Adipocyte (in vitro differentiated cells): ENCODE measurements at regions not wholly inside any gene's neighbourhood (a gene's known extent, or its start where the extent isn't known, plus 50 kb on each side); places are given as distances from the start of the nearest gene placed in this dataset.
A peak's percentile ranks its signal among the peaks of the same experiment; 100 is the strongest.

ENCODE experiments used
- DNase-seq: peaks from one replicate; pipeline ENCODE4 v3.0.0-alpha.2; 2015; ENCODE audit warnings: low read depth
- H3K27me3 ChIP-seq: replicated peaks from 2 replicates; pipeline ENCODE4 v1.7.0; 2013; ENCODE audit warnings: mild to moderate bottlenecking, low read length, moderate library complexity; ENCODE audit not compliant: control insufficient read depth, insufficient read depth
- H3K36me3 ChIP-seq: 2 replicates; pipeline ENCODE4 v1.7.0; 2013; ENCODE audit warnings: low read length, mild to moderate bottlenecking, moderate library complexity; ENCODE audit not compliant: control insufficient read depth, insufficient read depth, severe bottlenecking
- H3K4me1 ChIP-seq: 2 replicates; pipeline ENCODE4 v1.7.0; 2013; ENCODE audit warnings: mild to moderate bottlenecking, low read length, moderate library complexity; ENCODE audit not compliant: control insufficient read depth, insufficient read depth
- H3K4me3 ChIP-seq: 2 replicates; pipeline ENCODE4 v1.7.0; 2013; ENCODE audit warnings: mild to moderate bottlenecking, low read length, moderate library complexity
- H3K9ac ChIP-seq: 2 replicates; pipeline ENCODE4 v1.7.0; 2013; ENCODE audit warnings: mild to moderate bottlenecking, low read length, moderate library complexity
- H3K9me3 ChIP-seq: 2 replicates; pipeline ENCODE4 v1.7.0; 2013; ENCODE audit warnings: mild to moderate bottlenecking, low read length, moderate library complexity; ENCODE audit not compliant: control insufficient read depth

- Histone ChIP-seq H3K4me1 (no peaks in the 10 kb centered on the region), H3K36me3 (no peaks in the 10 kb centered on the region), H3K4me3 (no peak overlapping the region), H3K27me3 (peaks cover 31% of the 10 kb centered on the region), H3K9ac (no peak overlapping the region), H3K9me3 (peaks cover 13% of the 10 kb centered on the region)
- no peak for DNase-seq
Measured at GRCh38 chr11:11095831-11096723, 238.2 kb upstream of the ZBED5 start.

GRCh38 chr11:11090495-11090894 is 232.6 kb upstream of the ZBED5 start:
- Histone ChIP-seq H3K9me3 (peaks cover 23% of the 10 kb centered on the region), H3K4me1 (no peaks in the 10 kb centered on the region), H3K9ac (no peak overlapping the region), H3K4me3 (no peak overlapping the region), H3K36me3 (no peaks in the 10 kb centered on the region), H3K27me3 (peaks cover 2% of the 10 kb centered on the region)
- no peak for DNase-seq

DNA sequence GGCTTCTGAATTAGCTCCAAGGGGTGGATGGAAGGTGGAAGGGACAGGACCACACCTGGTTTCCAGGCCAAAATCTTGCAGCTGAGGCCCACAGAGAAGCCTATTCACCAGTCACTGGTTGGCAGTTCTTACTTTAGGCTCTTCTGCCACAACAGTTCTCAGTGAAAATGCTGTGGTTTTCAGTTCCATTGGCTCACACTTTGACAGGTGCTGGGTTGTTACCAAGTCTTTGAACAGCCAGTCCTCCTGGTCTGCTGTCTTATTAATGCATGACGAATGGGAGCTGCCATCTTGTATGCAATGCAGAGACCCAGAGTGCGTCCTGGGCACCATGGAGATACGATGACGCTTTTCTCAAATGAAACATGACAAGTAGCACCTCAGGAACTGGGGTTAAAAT is 232.0 kb upstream of the ZBED5 start:
- Histone ChIP-seq H3K4me3 (no peak overlapping the region), H3K4me1 (no peaks in the 10 kb centered on the region), H3K27me3 (peaks cover 5% of the 10 kb centered on the region), H3K9me3 (peaks cover 23% of the 10 kb centered on the region), H3K36me3 (no peaks in the 10 kb centered on the region), H3K9ac (no peak overlapping the region)
- DNase-seq = no peak

GRCh38 chr11:11086979-11087378 is 229.1 kb upstream of the ZBED5 start:
- Histone ChIP-seq H3K9me3 (peaks cover 19% of the 10 kb centered on the region), H3K4me1 (no peaks in the 10 kb centered on the region), H3K4me3 (no peak overlapping the region), H3K27me3 (peaks cover 21% of the 10 kb centered on the region), H3K9ac (no peak overlapping the region), H3K36me3 (no peaks in the 10 kb centered on the region)
- no peak for DNase-seq

DNA sequence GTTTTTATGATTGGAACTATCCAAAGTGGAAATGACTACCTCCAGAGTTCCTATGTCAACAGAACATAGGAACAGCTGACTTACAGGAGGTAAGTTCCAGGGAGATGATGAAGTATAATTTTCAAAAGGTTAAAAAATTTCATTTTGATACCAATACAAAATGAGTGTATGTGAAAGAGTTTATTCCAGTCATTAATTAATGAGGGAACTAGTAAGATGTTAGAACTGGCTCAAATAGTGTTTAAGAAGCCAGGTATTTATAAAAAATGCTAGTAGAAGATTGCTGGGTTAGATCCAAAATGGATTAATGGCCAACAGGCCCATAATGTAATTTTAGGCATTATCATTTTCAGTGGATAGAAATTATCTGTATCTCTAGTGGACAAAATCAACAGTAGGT is 227.7 kb upstream of the ZBED5 start:
- H3K9me3 ChIP-seq = peaks cover 5% of the 10 kb centered on the region
- H3K4me3 ChIP-seq = no peak overlapping the region
- peaks cover 31% of the 10 kb centered on the region for H3K27me3 ChIP-seq
- DNase-seq = no peak
- H3K4me1 ChIP-seq = no peaks in the 10 kb centered on the region
- no peak overlapping the region for H3K9ac ChIP-seq
- no peaks in the 10 kb centered on the region for H3K36me3 ChIP-seq

DNA sequence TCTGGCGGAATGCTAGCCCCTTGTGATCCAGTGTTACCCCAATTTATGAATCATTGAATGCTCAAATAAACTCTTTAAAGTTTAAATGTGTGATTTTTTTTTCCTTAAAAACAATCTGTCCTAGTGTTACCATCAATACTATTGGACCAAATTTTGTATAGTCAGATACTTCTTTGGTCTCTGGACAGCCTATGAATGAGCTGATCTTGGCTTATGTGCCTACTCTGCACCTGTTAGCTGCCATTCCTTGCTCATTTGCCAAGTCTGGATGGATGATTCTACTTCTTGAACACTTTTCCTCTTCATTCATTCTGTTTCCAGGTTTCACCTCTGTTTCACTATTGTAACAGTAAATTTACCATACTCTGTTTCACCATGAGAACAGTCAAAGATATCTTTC is 226.5 kb upstream of the ZBED5 start:
- H3K27me3 ChIP-seq = peaks cover 43% of the 10 kb centered on the region
- H3K9me3 ChIP-seq = no peaks in the 10 kb centered on the region
- H3K9ac ChIP-seq = no peak overlapping the region
- DNase-seq = no peak
- no peaks in the 10 kb centered on the region for H3K4me1 ChIP-seq
- no peaks in the 10 kb centered on the region for H3K36me3 ChIP-seq
- no peak overlapping the region for H3K4me3 ChIP-seq

GRCh38 chr11:11083441-11083840 is 225.6 kb upstream of the ZBED5 start:
- no peak overlapping the region for H3K9ac ChIP-seq
- H3K4me3 ChIP-seq = no peak overlapping the region
- peaks cover 52% of the 10 kb centered on the region for H3K27me3 ChIP-seq
- H3K9me3 ChIP-seq = no peaks in the 10 kb centered on the region
- no peaks in the 10 kb centered on the region for H3K36me3 ChIP-seq
- no peak for DNase-seq
- no peaks in the 10 kb centered on the region for H3K4me1 ChIP-seq

- H3K9ac ChIP-seq = no peak overlapping the region
- no peak for DNase-seq
- H3K4me3 ChIP-seq = no peak overlapping the region
- H3K4me1 ChIP-seq = no peaks in the 10 kb centered on the region
- peaks cover 53% of the 10 kb centered on the region for H3K27me3 ChIP-seq
- H3K9me3 ChIP-seq = no peaks in the 10 kb centered on the region
- H3K36me3 ChIP-seq = no peaks in the 10 kb centered on the region
Measured at GRCh38 chr11:11082646-11083045, 224.8 kb upstream of the ZBED5 start.

DNA sequence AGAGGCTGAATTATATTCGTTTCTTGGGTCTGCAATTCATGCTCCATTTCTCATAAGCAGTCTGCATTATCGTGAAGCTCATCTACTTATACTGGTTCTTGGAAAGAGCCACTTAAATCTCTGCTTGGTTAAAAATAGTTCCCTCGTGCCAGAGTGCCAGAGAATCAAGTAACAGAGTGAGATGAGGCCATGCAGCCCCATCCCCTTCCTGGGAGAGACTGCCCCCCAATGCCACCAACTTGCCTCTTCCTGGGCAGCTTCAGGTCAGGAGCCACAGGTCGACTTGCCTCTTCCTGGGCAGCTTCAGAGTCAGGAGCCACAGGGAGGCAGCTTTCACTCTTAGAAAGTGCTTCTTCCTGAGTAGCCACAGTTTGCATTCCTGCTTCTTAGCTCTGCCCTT is 223.9 kb upstream of the ZBED5 start:
- DNase-seq = peak; percentile 8

DNA sequence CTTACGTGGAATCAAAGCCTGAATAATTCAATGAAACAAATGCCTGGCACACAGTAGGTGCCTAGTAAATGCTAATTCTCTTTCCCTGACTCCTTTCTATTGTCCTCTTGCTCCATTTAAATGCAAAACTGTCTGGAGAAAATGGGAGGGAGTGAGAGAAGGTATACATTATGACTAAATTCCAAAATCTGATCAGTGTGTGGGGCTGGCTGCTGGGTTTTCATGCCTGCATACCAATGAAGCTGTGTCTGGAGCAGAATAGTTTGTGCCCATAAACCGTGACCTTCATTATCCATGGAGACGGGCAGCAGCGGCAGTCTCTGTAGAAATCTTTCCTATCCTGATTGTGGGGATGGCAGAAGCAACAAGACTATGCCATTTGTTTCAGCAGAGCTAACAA is 223.4 kb upstream of the ZBED5 start:
- Histone ChIP-seq H3K9ac (no peak overlapping the region), H3K36me3 (no peaks in the 10 kb centered on the region)
- peak; percentile 25 for DNase-seq

More for the DNA sequence above, 223.9 kb upstream of the ZBED5 start:
- Histone ChIP-seq H3K9me3 (no peaks in the 10 kb centered on the region), H3K4me3 (no peak overlapping the region), H3K4me1 (no peaks in the 10 kb centered on the region), H3K36me3 (no peaks in the 10 kb centered on the region), H3K9ac (no peak overlapping the region), H3K27me3 (peaks cover 53% of the 10 kb centered on the region)

DNA sequence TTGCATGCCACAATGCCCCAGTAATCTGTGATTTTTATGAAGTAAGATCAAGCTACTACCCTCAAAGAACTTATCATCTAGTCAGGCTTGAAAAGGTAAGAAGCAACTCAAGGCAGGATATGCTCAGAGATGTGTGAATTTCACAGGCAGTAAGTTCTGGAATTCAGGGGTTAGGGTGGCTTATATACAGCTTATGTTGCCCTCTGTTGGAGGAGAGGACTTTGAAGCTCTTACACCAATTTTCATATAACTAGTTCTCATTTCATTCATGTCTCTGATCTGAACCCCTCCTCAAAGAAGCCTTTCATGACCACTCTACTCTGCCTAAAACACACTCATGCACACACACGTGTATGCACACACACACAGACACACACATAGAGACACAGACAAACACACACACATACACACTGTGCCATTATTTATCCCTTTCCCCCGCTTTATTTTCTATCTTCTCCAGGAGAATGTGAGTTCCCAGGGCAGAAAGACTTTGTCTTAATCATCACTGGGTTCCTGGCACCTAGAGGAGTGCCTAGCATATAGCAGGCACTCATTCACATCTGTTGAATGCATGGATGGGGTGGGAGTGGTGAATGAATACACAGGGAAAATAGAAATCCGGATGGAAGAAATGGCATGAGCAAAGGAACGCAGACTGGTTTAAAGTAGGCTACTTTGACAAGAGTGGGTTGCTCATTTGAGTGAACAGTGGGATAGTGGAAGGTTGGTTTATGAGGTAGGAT is 220.7 kb upstream of the ZBED5 start:
- Histone ChIP-seq H3K4me1 (peaks cover 7% of the 10 kb centered on the region), H3K27me3 (peaks cover 47% of the 10 kb centered on the region), H3K9ac (no peak overlapping the region), H3K4me3 (no peak overlapping the region), H3K36me3 (no peaks in the 10 kb centered on the region), H3K9me3 (no peaks in the 10 kb centered on the region)
- peak; percentile 17 for DNase-seq

More for the DNA sequence above, 223.4 kb upstream of the ZBED5 start:
- no peak overlapping the region for H3K4me3 ChIP-seq
- H3K27me3 ChIP-seq = peaks cover 53% of the 10 kb centered on the region
- no peaks in the 10 kb centered on the region for H3K9me3 ChIP-seq
- H3K4me1 ChIP-seq = no peaks in the 10 kb centered on the region
